GM21423 (cell line): ENCODE measurements at regions not wholly inside any gene's neighbourhood (a gene's known extent, or its start where the extent isn't known, plus 50 kb on each side); places are given as distances from the start of the nearest gene placed in this dataset.
"Not testable (repeated sequence)": the region's sequence is repeated elsewhere in the genome, so short reads cannot be mapped to it uniquely, and the experiment has no call there.

Source experiments
- ATAC-seq: cut with Tn5 transposase; IDR thresholded peaks from one replicate; pipeline ENCODE4 v1.9.1; 2021; ENCODE audit warnings: mild to moderate bottlenecking, moderate library complexity; ENCODE audit not compliant: unreplicated experiment

DNA sequence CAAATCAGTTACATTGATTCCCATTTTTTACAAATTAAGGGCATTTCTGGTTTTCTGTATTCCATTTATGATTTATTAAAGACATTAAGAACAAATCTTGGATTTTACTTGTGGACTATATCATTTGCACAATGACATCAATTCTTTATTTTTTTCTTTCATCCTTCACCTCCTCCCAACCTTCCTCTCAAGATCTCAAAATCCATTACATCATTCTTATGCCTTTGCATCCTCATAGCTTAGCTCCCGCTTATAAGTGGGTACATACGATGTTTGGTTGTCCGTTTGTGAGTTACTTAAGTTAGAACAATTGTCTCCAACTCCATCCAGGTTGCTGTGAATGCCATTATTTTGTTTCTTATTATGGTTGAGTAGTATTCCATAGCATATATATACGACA lies 752.8 kb downstream of the CD109 start:
- no peak for ATAC-seq

DNA sequence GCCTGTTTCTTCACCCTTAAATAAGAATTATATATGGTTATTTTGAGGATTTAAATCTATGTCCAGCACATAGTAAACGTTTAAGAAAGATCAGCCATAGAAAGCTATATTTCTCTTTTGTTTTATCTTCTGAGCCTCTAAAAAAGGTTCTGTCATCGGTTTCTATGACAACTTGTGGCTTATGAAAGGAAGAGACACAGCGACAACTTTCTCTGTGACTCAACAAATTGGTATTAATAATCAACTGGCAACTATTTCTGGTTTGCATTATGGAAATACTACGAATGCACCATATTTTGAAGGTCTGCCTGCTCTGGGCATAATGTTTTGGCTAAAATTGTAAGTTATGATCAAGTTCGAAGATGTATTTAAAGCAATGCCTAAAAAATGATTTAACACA lies 751.0 kb downstream of the CD109 start:
- ATAC-seq: peak; percentile 96

DNA sequence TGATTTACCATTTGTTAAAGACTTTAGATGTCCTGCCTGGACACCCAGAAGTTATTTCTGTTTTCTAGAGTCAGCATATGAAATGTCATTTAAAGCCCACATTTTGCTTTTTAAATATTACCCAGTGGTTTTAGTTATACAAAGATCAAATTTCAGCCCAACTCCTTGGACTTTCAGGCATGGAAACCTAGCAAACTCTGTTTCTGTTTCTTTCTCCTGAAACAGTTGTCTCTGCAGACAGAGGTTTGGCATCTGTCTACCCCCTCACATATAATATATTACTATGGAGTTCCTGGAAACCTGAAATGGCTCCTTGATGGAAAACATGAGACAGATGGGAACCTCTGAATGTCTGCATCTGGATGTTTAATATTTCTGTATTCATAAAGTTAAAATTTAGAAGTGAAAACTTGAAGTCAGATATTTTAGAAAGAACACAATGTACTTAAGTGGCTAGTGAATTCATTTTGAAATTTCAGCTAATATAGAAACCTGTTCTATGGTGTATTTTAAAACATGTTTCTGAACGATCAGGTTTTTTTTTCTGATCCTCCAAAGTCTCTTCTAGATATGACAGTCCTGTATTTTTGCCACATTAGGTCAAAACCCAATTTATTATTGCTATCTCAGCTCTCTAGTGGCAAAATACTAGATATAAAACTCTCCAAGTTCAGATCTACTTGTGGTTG lies 743.3 kb downstream of the CD109 start:
- ATAC-seq: no peak

DNA sequence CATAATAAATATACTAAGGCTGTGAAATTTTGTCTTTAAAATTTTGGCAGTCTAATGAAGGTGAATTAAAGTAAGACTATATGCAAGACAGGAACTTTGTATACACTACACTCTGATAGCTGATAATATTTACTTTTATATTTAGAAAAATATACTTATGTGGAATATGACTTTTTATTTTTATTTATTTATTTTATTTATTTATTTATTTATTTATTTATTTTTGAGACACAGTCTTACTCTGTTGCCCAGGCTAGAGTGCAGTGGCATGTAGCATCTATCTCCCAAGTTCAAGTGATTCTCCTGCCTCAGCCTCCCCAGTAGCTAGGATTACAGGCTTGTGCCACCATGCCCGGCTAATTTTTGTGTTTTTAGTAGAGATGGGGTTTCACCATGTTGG lies 742.4 kb downstream of the CD109 start:
- not testable (repeated sequence) for ATAC-seq

DNA sequence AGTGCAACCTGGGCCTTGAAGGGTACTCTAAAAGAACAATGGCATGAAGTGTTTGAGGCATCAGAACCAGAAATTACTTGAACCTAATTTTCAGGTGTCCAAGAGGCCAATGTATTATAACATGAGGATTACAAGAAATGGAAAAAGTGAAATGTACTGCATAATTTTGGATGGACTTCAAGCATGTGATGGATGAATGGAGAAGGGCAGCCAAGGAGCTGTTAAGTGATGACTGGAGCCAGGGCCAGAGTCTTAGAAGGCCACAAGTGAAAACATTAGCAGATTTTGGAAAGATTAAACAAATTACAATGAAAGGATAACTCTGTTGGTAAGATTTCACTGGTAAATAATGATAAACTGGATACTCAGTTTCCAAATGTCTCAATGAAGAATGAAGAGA lies 738.2 kb downstream of the CD109 start:
- ATAC-seq: no peak

DNA sequence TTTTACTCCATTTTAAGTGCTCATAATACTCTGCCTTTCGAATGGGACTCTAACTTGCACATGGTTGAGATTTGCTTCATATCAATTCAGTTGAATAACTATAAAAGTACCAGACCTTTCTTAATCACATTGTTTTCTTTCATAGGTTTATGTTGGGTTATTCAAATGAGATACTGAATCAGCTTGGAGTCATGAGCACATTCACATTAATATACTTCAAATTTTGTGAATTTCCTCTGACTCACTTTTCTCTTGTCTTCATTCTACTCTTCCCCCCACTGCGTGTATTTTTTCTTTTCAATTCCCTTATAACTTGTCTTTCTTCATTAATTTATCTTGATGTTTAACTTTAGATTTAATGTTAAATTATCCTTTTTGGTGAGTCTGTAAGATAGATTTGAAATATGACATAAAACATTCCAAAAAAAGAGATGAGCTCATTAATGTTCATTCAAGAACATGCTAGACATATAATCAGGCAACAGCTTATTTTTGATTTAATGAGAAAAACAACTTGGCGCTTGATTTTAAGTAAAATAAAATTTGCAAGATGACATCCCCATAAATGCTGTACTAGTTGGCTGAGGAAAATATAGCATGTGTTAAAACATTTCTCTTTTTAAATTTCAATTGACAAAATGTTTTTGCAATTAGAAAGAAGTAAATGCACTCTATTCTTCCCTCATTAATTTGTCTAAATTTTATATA lies 736.0 kb downstream of the CD109 start:
- ATAC-seq: no peak

DNA sequence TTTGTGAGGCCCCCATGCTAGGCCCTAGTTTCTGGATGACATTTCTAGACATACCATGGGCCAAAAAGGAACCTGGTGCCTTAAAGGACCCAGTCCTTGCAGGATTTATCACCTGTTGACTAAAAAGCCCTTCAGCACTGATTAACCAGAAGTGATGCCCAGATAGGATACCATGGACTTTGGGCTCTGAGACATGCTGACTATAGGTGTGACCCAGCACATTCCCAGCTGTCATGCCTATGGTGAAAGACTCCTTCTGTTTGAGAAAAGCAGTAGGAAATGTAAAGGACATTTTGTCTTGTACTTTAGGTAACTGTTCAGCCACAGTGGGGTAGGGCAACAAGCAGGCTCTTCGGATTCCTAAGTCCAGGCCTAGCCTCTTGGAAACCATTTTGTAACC lies 724.2 kb downstream of the CD109 start:
- no peak for ATAC-seq

DNA sequence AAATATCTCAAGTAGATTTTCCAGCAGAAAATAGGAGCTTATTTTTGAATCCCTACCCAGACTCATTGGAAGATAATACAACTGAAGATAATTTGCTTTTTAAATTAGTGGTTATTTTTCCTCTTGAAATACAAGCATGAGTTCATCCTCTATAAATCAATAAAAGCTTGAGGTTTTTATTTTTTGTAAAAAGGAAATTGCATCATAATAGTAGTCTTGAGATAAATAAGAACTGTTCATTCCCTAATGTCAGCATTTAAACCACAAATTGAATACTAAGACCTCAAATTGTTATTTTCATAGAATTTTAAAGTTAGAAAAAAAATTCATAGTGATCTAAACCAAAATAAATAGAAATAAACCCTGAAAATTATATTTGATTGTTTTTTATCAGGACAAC lies 719.1 kb downstream of the CD109 start:
- ATAC-seq: no peak

DNA sequence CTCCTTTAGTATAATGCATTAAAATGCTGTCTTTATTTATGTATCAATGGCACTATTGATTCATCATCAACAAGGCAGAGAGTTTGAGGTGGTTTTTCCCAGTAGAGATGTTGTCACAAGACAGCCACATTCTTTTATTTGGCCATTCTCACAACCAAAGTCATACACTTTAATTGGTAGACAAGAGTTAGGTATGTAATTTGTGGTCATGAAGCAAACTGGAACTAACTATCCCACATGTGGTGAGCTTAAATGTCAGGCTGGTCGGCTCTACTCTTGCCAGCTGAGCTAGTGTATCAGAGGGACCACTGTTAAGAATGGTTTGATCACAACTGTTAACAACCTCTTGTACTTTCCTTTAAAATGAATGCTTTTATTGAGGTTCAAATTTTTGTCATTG lies 714.6 kb downstream of the CD109 start:
- ATAC-seq: no peak

DNA sequence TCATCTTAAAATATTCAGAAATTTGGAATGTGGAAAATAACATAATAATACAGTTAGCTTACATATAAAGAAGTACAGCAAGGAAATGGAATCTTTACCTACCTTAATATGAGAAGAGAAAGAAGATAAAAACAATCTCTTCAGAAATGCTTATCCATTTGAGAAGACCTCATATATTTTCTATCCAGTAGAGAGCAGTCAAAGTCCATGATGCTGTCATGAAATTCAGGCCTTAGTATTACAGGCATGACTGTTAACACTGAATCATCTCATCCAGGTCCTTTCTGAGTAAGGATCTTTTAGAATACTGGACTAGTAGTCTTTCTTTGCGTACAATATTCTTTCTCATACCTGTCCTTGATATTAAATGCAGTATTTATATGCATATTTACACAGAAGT lies 713.4 kb downstream of the CD109 start:
- ATAC-seq: peak; percentile 84

DNA sequence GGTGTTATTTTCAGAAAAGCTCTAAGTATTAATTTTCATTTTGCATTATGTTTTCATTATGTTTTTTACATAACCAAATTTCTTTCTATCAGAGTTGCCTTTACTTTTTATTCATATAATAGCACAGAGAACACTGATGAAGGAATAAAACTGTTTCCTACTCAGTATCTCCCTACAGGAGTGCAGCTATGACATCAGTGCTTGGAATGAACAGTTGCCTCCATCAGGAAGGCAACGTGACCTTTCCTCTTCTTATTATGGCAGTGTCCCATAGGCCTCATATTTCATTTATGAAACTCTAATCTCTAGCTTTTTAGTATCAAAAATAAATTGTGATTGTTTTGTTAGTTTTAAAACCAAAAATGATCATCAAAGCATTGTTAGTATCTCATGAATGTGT lies 712.8 kb downstream of the CD109 start:
- ATAC-seq: no peak

DNA sequence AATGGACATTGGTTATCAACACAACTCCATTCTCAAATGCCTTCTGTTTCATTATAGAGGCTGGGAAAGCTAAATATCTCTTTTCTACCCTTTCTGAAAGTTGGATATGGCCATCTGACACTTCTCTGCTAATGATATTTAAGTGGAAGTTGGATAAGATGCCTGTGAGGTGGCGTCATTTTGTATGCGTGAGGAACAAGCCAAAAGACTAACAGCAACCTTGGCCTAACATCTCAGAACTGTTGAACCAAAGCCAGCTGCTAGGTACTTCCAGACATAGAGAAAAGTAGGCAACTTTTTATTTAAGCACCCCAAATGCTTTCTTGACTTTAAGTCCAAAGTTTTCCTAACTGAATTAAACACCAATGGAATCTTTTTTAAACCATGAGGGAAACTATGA lies 708.4 kb downstream of the CD109 start:
- ATAC-seq: no peak

DNA sequence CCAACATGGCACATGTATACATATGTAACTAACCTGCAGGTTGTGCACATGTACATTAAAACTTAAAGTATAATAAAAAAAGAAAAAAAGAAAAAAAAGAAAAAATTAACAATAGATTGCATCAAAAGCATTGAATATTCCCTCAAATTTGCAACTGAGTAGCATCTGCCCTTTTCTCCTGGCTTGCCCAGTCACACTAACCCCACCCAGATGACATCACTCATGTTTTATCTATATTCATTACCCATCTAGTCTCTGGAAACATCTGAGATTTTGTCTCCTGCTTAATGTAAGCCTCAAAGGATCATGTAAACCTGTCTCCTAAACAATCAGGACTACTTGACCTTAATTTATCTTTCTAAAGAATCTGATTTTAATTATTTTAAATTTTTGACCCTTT lies 706.8 kb downstream of the CD109 start:
- ATAC-seq: no peak

DNA sequence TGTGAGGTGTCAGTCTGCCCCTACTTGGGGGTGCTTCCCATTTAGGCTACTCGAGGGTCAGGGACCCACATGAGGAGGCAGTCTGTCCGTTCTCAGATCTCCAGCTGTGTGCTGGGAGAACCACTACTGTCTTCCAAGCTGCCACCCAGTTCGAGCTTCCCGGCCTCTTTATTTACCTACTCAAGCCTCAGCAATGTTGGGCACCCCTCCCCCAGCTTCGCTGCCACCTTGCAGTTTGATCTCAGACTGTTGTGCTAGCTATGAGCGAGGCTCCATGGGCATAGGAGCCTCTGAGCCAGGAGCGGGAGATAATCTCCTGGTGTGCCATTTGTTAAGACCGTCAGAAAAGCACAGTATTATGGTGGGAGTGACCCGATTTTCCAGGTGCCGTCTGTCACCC lies 682.4 kb downstream of the CD109 start:
- not testable (repeated sequence) for ATAC-seq

DNA sequence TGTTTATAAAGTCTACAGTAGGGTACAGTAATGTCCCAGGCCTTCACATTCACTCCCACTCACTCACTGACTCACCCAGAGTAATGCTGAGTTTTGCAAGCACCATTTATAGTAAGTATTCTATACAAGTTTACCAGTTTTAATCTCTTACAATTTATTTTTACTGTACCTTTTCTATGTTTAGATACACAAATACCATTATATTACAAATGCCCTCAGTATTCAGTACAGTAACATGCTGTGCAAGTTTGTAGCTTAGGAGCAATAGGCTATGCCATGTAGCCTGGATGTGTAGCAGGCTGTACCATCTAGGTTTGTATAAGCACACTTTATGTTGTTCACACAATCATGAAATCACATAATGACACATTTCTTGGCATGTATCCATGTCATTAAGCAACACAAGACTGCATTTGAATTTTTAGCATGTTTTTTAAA lies 673.6 kb downstream of the CD109 start:
- ATAC-seq: no peak

DNA sequence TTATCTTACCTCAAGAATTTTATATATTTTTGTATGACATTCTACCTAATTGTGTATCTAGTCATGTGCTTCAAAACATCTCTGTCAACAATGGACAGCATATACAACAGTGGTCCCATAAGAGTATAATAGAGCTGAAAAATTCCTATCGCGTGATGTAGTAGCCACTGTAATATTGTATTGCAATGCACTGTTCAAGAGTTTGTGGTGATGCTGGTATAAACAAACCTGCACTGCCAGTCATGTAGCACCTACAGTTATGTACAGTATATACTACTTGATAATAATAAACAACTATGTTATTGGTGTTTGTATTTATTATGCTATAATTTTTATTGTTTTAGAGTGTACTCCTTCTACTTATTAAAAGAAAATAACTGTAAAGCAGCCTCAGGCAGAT lies 672.7 kb downstream of the CD109 start:
- ATAC-seq: no peak

DNA sequence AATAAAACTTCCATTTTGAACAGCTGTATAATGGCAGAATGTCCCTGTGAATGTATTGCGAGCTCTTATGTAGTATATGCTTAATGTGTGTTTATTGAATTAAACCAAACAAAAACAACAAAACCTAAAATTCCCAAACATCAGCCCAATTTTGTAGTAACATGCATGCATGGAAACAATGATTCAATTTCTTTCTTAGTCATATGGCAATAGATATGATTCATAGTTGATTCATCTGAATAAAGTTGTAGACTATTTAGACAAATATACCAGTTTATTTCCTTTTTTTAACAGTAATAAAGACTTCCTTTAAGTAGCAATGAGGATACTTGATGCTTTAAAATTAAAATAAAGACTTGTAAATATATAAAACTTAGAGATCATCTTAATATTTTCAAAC lies 670.6 kb downstream of the CD109 start:
- no peak for ATAC-seq

DNA sequence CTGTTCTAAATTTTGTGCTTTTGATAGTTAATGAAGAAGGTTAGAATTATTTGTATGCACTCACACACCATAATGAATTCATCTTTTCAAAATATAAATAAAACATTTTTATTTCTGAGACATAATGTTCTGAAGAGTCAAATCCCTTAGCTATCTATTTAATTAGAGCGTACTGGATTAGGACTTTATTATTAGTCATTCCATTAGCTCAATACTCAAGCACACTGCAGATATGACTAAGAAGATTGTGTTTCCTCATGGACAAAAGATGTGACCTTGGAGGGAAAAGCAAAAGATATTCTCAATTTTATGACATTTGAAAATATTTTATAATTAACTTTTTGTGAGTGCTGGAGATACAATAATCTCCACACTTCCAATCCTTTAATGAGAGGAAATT lies 666.4 kb downstream of the CD109 start:
- ATAC-seq: no peak

DNA sequence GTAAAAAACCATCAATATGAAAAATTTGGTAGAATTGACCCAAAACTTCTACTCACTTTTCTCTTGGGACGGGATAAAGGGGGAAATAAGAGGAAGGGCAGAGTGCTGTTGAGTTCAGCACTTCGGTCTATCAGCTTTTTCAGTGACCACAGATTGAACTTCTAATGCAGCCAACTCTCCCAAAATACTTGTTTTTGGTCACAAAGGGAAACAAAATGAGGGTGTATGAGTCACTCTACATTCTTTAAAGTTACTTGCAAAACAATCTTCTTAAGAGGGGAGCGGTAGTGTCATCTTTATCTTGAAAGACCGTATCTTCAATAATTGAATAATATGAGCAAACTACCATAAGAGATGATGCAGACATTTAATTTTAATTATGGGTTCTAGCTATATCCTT lies 661.3 kb downstream of the CD109 start:
- no peak for ATAC-seq

DNA sequence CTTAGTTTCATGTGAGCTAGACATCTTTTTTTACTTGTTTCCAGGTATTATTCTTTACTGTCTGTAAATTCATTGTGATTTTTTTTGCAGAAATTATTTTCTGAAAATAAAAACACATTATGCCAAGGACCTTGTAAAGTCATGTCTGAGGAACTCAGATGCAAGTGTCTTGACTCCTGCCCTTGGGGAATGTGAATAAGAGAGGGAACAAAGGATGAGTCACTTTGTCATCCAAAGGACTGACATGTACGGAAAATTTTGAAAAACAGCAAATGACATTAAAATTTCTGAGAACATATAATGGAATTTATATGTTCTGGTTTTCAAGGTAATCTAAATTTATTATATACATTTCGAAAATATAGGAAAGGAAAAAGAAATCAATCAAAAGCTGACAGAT lies 660.4 kb downstream of the CD109 start:
- no peak for ATAC-seq

DNA sequence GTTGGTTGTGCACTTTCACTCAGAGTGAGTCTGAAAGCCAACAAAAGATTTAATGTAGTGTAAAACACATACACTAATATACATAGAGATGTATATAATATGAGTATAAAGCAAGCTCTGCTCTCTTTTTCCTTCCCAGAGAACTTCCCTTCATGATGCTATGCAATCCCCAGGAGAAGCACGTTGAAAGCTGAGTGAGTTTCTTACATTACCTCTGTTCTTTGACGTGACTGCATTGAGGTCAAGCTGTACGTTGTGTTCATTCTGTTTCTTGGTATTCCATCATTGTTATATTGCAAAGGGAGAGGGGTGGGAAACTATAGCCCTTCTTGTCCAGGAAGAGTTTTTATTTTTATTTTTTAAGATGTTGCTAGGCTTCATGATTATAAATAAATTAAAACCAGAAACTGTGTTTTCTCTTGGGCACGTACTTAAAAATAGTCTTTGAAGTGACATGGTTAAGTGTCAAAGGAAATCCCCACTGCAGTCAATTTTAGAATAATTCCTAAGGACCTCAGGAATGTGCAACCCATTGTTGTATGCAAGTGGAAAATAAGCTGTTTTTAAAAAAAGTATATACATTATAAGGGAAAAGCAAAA lies 651.0 kb downstream of the CD109 start:
- no peak for ATAC-seq

DNA sequence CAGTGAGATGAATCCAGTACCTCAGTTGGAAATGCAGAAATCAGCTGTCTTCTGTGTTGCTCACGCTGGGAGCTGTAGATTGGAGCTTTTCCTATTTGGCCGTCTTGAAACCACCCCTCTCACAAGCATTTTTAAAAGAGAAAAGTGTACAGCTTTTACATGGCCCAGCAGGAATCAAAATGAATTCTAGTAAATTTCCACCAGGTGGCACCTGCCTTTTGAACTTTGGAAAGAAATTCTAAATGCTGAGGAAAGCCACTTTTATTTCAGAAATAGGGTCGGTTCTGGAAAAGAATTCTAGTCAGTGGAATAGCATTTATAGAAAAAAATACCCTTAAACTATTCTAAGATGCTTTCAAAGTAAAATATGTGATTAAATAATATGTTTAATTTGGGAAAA lies 647.8 kb downstream of the CD109 start:
- no peak for ATAC-seq
